Activated CD8-positive, alpha-beta memory T cell treated with anti-CD3 and anti-CD28 coated beads, Interleukin-2, amount 50 U/mL, for 1 hour (primary cell): ENCODE measurements at regions not wholly inside any gene's neighbourhood (a gene's known extent, or its start where the extent isn't known, plus 50 kb on each side); places are given as distances from the start of the nearest gene placed in this dataset.

Experiments used
- DNase-seq: peaks from one replicate; pipeline ENCODE4 v3.0.0-alpha.2; 2020; ENCODE audit errors: extremely low read depth

GRCh38 chr6:6889601-6890000, 218.2 kb upstream of the RREB1 start:
- no peak for DNase-seq

GRCh38 chr6:6890400-6890858, 217.3 kb upstream of the RREB1 start:
- no peak for DNase-seq

- DNase-seq, result no peak
These were observed 216.5 kb upstream of the RREB1 start for GRCh38 chr6:6891125-6891721.

GRCh38 chr6:6891949-6892461, 215.8 kb upstream of the RREB1 start:
- no peak for DNase-seq

DNA sequence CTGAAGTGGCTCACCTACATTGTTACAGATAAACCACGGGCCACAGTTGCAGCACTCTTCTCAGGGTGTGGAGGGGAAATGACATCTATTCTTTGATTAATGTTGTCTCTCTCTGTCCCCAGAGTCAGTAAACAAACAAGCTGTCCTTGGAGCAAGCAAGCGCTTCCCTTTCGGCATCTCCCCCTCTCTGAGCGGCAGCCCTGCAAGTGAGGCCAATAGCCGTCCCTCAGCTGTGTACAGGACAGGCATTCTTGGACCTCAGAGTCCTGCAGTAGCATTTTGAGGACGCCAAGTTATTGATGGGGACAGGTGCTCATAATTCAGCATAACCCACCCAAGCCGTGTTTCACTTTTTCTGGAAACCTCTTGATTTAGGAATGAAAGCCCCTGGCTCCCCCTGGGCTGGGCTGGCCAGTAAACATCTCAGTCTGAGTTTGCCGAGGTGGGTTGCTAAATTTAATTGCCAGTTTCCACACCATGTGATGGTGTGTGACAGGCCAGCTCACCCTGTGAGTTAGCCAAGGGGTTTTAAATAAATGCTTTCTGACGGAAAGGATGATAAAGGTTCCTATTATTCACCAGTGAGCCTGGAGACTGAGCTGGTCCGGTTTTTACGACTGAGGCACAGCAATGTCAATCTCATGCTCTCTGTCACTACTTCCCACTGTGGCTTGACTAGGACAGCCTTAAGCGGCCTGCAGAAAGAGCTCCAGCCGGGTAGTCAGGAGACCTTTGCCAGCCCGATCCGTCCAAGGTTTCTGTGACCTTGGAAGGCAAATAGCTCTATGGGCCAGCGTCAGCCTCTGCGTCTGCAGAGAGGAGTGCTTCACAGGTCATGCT, 214.8 kb upstream of the RREB1 start:
- no peak for DNase-seq

DNA sequence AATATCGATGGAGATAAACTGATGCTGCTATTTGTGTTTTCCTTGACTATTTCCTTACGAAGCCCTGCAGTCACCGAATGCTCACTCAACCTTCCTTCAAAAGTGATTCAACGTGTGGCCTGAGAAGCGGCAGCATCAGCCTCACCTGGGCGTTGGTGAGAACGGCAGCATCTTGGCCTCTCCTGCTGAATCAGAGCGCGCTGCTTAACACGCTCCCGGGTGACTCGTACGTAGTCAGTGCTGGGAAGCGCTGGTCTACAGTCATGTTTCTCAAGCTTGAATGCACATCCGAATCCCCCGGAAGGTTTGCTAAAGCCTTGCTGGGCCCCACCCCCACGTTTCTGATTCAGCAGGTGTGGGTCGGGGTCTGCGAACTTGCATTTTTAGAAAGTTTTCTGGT, 214.1 kb upstream of the RREB1 start:
- no peak for DNase-seq

GRCh38 chr6:6895929-6896328, 211.8 kb upstream of the RREB1 start:
- DNase-seq, result no peak

- no peak for DNase-seq
These were observed 210.6 kb upstream of the RREB1 start for GRCh38 chr6:6897140-6897539.

DNA sequence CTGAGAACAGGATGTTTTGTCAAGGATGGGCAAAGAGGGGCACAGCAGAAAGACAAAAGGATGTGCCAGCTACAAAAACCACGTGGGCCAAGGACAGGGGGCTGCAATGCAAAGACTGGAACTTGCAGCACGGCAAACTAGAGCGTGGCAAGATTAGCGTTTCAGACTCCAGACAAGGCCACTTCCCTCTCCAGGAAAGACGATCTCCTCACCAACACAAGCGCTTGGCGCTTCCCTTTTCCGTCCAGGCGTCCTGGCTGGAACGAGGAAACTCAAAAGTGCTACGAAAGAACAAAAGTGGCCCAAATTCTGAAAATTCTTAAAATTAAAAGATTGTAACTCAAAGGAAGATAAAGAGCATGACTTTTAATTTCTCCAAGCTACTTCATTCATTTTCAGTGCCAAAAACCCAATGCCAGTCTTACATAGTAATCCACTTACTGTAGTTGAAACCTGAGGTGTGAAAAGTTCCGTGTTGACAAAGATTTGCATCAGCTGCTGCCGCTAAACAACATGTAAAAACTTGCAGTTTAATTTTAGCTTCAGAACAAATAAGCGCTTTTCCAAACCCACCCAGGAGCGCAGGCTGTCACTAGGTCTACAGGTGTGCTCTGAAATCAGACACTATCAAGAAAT, 207.1 kb upstream of the RREB1 start:
- no peak for DNase-seq

DNA sequence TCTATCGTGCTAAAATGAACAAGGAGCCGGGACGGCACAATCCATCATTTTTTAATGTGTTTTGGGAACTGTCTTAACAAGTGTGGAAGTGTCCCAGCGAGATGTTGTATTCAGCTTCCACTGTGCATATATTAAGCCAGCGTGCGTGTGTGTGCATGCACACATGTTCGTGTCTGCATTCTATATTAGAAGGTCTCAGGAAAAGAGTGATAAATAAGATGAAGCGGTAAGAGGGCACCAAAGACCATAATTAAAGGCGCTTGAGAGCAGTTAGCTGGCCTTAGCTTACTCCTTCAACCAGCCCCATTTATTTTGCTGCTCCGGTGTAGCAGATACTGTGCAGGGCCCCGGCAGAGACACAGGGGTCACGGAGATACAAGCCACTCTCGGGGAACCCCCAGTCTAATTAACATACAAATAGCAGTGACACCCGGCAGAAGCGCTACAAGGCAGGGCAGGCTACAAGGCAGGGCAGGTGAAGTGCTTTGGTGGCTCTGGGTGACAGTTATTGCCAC, 206.5 kb upstream of the RREB1 start:
- no peak for DNase-seq

DNA sequence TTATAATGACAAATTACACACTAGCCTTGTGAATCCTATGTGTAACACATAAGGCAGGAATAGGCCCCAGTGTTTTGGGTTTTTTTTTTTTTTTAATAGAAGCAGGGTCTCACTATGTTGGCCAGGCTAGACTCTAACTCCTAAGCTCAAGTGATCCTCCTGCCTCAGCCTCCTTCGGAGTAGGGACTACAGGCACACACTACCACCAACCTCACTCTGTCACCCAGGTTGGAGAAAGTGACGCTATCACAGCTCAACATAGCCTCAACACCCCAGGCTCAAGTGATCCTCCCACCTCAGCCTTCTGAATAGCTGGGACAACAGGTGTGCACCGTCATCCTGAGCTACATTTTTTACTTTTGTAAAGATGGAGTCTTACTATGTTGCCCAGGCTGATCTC, 205.8 kb upstream of the RREB1 start:
- no peak for DNase-seq

- DNase-seq, result no peak
These were observed 201.7 kb upstream of the RREB1 start for GRCh38 chr6:6905961-6906518.

GRCh38 chr6:6906570-6907213, 201.1 kb upstream of the RREB1 start:
- DNase-seq, result no peak

GRCh38 chr6:6907286-6907685, 200.5 kb upstream of the RREB1 start:
- no peak for DNase-seq

DNA sequence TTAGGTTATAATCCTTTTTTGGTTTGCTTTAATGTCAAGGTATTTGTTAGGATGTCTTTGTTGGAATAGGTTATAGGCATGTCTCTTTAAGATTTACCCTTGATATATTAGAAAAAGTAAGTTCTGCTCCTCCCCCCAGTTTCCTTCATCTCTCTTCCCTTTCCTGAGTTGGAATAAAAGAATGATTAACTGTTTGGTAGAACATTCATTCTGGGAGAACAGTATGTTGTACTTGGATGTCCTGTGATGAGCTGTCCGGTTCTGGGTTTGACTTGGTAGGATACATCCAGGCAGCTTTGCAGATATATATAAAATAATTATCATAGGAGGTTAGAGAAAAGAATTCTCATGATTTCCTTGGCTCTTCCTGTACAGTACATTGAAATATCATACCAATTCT, 199.6 kb upstream of the RREB1 start:
- DNase-seq, result no peak

DNA sequence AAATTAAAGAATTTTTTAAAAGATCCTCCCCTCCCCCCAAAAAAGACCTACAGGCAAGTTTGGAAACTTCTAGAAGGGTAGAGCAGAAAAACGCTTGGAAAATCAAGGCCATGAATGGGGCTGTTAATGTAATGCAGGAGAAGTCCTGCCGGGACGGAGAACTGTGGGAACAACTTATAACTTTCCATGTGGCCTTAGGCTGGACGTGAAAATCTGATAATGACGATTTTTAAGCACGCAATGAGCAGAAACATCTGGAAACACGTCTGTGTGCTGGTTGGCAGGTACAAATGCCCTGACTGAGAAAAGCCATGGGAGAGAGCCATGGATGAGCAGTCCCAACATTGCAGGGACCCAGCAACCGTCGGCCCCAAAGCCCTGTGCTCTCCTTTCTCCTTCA, 198.7 kb upstream of the RREB1 start:
- no peak for DNase-seq

- no peak for DNase-seq
These were observed 196.9 kb upstream of the RREB1 start for GRCh38 chr6:6910734-6911295.

- no peak for DNase-seq
These were observed 196.4 kb upstream of the RREB1 start for GRCh38 chr6:6911391-6911790.

- DNase-seq, result no peak
These were observed 194.7 kb upstream of the RREB1 start for GRCh38 chr6:6912817-6913744.

- DNase-seq, result no peak
These were observed 192.5 kb upstream of the RREB1 start for GRCh38 chr6:6915219-6915618.
